ENCODE measurements at regions not wholly inside any gene's neighbourhood (a gene's known extent, or its start where the extent isn't known, plus 50 kb on each side); places are given as distances from the start of the nearest gene placed in this dataset.
"Not testable (repeated sequence)": the region's sequence is repeated elsewhere in the genome, so short reads cannot be mapped to it uniquely, and the experiment has no call there.

DNA sequence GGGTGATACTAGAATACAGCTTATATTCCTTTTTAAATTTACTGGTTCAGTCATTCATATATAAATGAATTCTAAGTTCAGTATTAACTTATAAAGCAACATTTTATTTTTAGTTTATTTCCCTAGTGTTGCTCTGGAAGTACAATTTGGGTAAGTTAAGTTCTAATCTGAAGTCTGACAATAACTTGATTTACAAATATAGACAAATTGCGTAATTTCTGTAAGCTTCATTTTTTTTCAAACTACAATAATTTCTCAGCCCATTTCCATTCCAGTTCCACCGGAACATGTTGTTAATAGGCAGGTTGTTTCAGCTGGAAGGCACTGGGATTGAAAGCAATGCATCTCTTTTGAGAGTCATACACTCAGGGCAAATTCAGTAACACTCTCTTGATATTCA lies 2000.7 kb downstream of the OLFM4 start:
- WGBS (ENCODE audit: low lambda C conversion rate, missing lambda C conversion rate), result 91% methylated on average over 2 of the region's 2 CpGs
- Histone ChIP-seq H4K20me1 (ENCODE audit: insufficient read depth, poor library complexity, severe bottlenecking) (no peaks in the 10 kb centered on the region), H3K36me3 (replicated peaks; ENCODE audit: insufficient read depth, low read depth) (no peaks in the 10 kb centered on the region), H2AFZ (no peak overlapping the region), H3K79me2 (no peaks in the 10 kb centered on the region), H3K4me1 (ENCODE audit: insufficient read depth) (no peaks in the 10 kb centered on the region), H3K4me2 (no peak overlapping the region), H3K27ac (no peak overlapping the region), H3K9me2 (replicated peaks; ENCODE audit: insufficient read depth) (no peaks in the 10 kb centered on the region), H3K9me3 (ENCODE audit: low read depth) (no peaks in the 10 kb centered on the region), H3K4me3 (no peak overlapping the region), H3K27me3 (no peaks in the 10 kb centered on the region)
- no peak for DNase-seq (ENCODE audit: low spot score)
- TF ChIP-seq, protein P1, sequence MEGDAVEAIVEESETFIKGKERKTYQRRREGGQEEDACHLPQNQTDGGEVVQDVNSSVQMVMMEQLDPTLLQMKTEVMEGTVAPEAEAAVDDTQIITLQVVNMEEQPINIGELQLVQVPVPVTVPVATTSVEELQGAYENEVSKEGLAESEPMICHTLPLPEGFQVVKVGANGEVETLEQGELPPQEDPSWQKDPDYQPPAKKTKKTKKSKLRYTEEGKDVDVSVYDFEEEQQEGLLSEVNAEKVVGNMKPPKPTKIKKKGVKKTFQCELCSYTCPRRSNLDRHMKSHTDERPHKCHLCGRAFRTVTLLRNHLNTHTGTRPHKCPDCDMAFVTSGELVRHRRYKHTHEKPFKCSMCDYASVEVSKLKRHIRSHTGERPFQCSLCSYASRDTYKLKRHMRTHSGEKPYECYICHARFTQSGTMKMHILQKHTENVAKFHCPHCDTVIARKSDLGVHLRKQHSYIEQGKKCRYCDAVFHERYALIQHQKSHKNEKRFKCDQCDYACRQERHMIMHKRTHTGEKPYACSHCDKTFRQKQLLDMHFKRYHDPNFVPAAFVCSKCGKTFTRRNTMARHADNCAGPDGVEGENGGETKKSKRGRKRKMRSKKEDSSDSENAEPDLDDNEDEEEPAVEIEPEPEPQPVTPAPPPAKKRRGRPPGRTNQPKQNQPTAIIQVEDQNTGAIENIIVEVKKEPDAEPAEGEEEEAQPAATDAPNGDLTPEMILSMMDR (IDR thresholded peaks at IDR 0.05; ENCODE audit: poor library complexity), result no peak
- no peak for TF ChIP-seq EZH2phosphoT487 (IDR thresholded peaks at IDR 0.05; ENCODE audit: low read depth, severe bottlenecking, unreplicated experiment)
- no peak for TF ChIP-seq EZH2 (IDR thresholded peaks at IDR 0.05; ENCODE audit: borderline replicate concordance)

DNA sequence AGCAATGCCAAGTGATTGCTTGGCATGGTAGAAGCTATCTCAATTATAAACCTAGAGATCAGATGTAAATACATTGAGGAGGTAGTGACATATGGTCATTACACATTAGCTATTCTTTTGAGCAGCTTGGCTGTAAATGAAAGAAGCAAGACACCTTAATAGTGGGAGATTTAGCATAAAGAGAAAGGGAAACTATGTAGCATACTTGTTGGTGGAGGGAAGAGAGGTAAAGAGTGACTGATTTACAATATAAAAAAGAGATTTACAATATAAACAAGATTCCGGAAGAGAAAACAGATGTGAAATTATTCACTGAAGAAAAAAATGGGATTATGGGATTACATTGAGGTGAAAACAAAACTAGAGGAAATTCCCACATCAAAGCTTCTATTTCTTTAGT lies 2009.6 kb downstream of the OLFM4 start:
- Histone ChIP-seq H3K36me3 (replicated peaks; ENCODE audit: insufficient read depth, low read depth) (no peaks in the 10 kb centered on the region), H3K4me3 (no peak overlapping the region), H3K27me3 (no peaks in the 10 kb centered on the region), H4K20me1 (ENCODE audit: insufficient read depth, poor library complexity, severe bottlenecking) (no peaks in the 10 kb centered on the region), H2AFZ (no peak overlapping the region), H3K9me3 (ENCODE audit: low read depth) (no peaks in the 10 kb centered on the region), H3K4me1 (ENCODE audit: insufficient read depth) (no peaks in the 10 kb centered on the region), H3K79me2 (no peaks in the 10 kb centered on the region), H3K27ac (no peak overlapping the region), H3K4me2 (no peak overlapping the region), H3K9me2 (replicated peaks; ENCODE audit: insufficient read depth) (no peaks in the 10 kb centered on the region)
- 43% methylated on average over 1 of the region's 1 CpG for WGBS (ENCODE audit: low lambda C conversion rate, missing lambda C conversion rate)
- TF ChIP-seq EZH2 (IDR thresholded peaks at IDR 0.05; ENCODE audit: borderline replicate concordance) (no peak), EZH2phosphoT487 (IDR thresholded peaks at IDR 0.05; ENCODE audit: low read depth, severe bottlenecking, unreplicated experiment) (no peak)
- no peak for DNase-seq (ENCODE audit: low spot score)

DNA sequence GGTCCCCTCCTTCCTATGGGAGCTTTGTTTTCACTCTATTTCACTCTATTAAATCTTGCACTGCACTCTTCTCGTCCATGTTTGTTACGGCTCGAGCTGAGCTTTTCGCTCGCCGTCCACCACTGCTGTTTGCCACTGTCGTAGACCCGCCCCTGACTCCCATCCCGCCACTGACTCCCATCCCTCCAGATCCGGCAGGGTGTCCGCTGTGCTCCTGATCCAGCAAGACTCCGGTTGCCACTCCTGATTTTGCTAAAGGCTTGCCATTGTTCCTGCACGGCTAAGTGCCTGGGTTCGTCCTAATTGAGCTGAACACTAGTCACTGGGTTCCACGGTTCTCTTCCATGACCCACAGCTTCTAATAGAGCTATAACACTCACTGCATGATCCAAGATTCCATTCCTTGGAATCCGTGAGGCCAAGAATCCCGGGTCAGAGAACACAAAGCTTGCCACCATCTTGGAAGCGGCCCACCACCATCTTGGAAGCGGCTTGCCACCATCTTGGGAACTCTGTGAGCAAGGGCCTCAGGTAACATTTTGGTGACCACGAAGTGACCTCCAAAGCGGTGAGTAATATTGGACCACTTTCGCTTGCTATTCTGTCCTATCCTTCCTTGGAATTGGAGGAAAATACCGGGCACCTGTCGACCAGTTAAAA lies 2025.4 kb downstream of the OLFM4 start:
- H3K27me3 ChIP-seq, result not testable (repeated sequence)

DNA sequence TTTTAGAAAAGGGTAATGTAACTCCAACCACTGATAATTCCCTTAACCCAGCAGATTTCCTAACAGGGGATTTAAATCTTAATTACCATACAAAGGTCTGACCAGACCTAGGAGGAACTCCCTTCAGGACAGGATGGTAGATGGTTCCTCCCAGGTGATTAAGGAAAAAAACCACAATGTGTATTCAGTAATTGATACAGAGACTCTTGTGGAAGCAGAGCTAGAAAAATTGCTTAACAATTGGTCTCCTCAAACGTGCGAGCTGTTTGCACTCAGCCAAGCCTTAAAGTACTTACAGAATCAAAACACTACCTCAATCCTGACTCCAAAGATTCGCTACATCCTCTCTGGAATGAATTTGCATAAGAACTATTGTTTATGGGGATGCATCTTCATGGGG lies 2027.1 kb downstream of the OLFM4 start:
- 72% methylated on average over 3 of the region's 3 CpGs for WGBS (ENCODE audit: low lambda C conversion rate, missing lambda C conversion rate)
- not testable (repeated sequence) for H3K4me3 ChIP-seq; H4K20me1 ChIP-seq (ENCODE audit: insufficient read depth, poor library complexity, severe bottlenecking); H3K4me1 ChIP-seq (ENCODE audit: insufficient read depth); H2AFZ ChIP-seq; H3K79me2 ChIP-seq; H3K4me2 ChIP-seq; H3K9me3 ChIP-seq (ENCODE audit: low read depth); H3K27me3 ChIP-seq; H3K36me3 ChIP-seq (replicated peaks; ENCODE audit: insufficient read depth, low read depth); H3K27ac ChIP-seq; DNase-seq (ENCODE audit: low spot score); H3K9me2 ChIP-seq (replicated peaks; ENCODE audit: insufficient read depth)

More for the DNA sequence above, 2025.4 kb downstream of the OLFM4 start:
- H3K79me2 ChIP-seq; H3K4me2 ChIP-seq; H3K27ac ChIP-seq; H3K4me1 ChIP-seq (ENCODE audit: insufficient read depth); H4K20me1 ChIP-seq (ENCODE audit: insufficient read depth, poor library complexity, severe bottlenecking); H3K4me3 ChIP-seq; DNase-seq (ENCODE audit: low spot score); H2AFZ ChIP-seq; H3K36me3 ChIP-seq (replicated peaks; ENCODE audit: insufficient read depth, low read depth); H3K9me2 ChIP-seq (replicated peaks; ENCODE audit: insufficient read depth); H3K9me3 ChIP-seq (ENCODE audit: low read depth): not testable (repeated sequence)
- WGBS (ENCODE audit: low lambda C conversion rate, missing lambda C conversion rate), result 97% methylated on average over 24 of the region's 24 CpGs

DNA sequence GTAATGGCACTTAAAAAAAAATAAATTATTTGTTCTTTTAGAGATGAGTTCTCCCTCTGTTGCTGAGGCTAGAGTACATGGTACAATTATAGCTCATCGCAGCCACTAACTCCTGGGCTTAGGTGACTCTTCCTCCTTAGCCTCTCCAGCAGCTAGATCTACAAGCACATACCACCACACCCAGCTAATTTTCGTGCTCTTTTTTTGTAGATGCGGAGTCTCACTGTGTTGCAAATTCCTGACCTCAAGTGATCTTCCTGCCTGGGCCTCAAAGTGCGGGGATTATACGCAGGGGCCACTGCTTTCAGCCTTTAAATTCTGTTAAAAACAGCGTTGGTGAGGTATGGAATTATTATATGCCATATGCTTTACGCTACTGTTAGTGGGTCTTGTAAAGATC lies 2034.0 kb downstream of the OLFM4 start:
- Histone ChIP-seq H3K36me3 (replicated peaks; ENCODE audit: insufficient read depth, low read depth) (no peaks in the 10 kb centered on the region), H3K4me1 (ENCODE audit: insufficient read depth) (no peaks in the 10 kb centered on the region), H3K4me3 (no peak overlapping the region), H3K27ac (no peak overlapping the region), H4K20me1 (ENCODE audit: insufficient read depth, poor library complexity, severe bottlenecking) (no peaks in the 10 kb centered on the region), H3K9me3 (ENCODE audit: low read depth) (no peaks in the 10 kb centered on the region), H3K79me2 (no peaks in the 10 kb centered on the region), H3K9me2 (replicated peaks; ENCODE audit: insufficient read depth) (no peaks in the 10 kb centered on the region), H2AFZ (no peak overlapping the region), H3K4me2 (no peak overlapping the region), H3K27me3 (no peaks in the 10 kb centered on the region)
- WGBS (ENCODE audit: low lambda C conversion rate, missing lambda C conversion rate), result 83% methylated on average over 7 of the region's 7 CpGs
- TF ChIP-seq, protein P1 (IDR thresholded peaks at IDR 0.05; ENCODE audit: poor library complexity), result no peak
- DNase-seq (ENCODE audit: low spot score), result no peak

All from hepatocyte (in vitro differentiated cells).